ENCODE measurements at regions not wholly inside any gene's neighbourhood (a gene's known extent, or its start where the extent isn't known, plus 50 kb on each side); places are given as distances from the start of the nearest gene placed in this dataset.
A peak's percentile ranks its signal among the peaks of the same experiment; 100 is the strongest.

GRCh38 chr10:117688358-117688757 is 145.8 kb downstream of the EMX2 start:
- Histone ChIP-seq H3K4me2 (replicated peaks; ENCODE audit: extremely low read depth, low read length, poor library complexity, severe bottlenecking) (no peak overlapping the region), H3K9ac (ENCODE audit: insufficient read depth, low read length, poor library complexity, severe bottlenecking) (no peak overlapping the region), H3K79me2 (ENCODE audit: insufficient read depth, low read length) (no peaks in the 10 kb centered on the region), H3K27ac (ENCODE audit: low read depth in 1 of 2, low read length in 2 of 2) (no peak overlapping the region), H3K4me1 (ENCODE audit: control insufficient read depth in 1 of 2, insufficient read depth in 2 of 2, low read length in 2 of 2) (no peaks in the 10 kb centered on the region), H2AFZ (ENCODE audit: insufficient read depth, low read depth, low read length, poor library complexity, severe bottlenecking) (no peak overlapping the region), H3K27me3 (ENCODE audit: control insufficient read depth in 2 of 2, insufficient read depth in 2 of 2, low read length in 2 of 2) (no peaks in the 10 kb centered on the region), H3K4me3 (replicated peaks in 1 of 3; ENCODE audit: low read depth in 2 of 3, low read length in 3 of 3) (no peak overlapping the region), H3K36me3 (replicated peaks in 1 of 2; ENCODE audit: control insufficient read depth in 1 of 2, insufficient read depth in 2 of 2, low read length in 2 of 2) (no peaks in the 10 kb centered on the region), H3K9me3 (replicated peaks in 1 of 2; ENCODE audit: control insufficient read depth in 1 of 2, insufficient read depth in 1 of 2, low read length in 2 of 2) (no peaks in the 10 kb centered on the region), H4K20me1 (ENCODE audit: insufficient read depth, low read length) (no peaks in the 10 kb centered on the region)
- peaks cover 4 to 15% (median 10%) of the 10 kb centered on the region in 3 donors for H3K27me3 Mint-ChIP-seq (ENCODE audit: low read depth in 3 of 3)
- no CpG with 5 or more reads among the region's 3 CpGs for WGBS (ENCODE audit: insufficient coverage)
- H3K9me3 Mint-ChIP-seq = peaks cover 0 to 2% (median 0%) of the 10 kb centered on the region in 7 donors
- intact Hi-C loops (cut with micrococcal nuclease) = no loop called here
- H3K27ac Mint-ChIP-seq = no peak overlapping the region
- no peaks in the 10 kb centered on the region for H3K4me1 Mint-ChIP-seq
- no peak for TF ChIP-seq CTCF (IDR thresholded peaks at IDR 0.05)
- H3K4me3 Mint-ChIP-seq = peak overlapping the region in 1 of 2 donors; percentile 10
- no peaks in the 10 kb centered on the region for H3K36me3 Mint-ChIP-seq
- no peak for DNase-seq

- H3K27ac ChIP-seq (ENCODE audit: low read depth in 1 of 2, low read length in 2 of 2) = no peak overlapping the region
- intact Hi-C loops (cut with micrococcal nuclease) = no loop called here
- no peak overlapping the region for H3K4me2 ChIP-seq (replicated peaks; ENCODE audit: extremely low read depth, low read length, poor library complexity, severe bottlenecking)
- WGBS (ENCODE audit: insufficient coverage) = 100% methylated on average over 1 of the region's 5 CpGs
- H3K27me3 ChIP-seq (ENCODE audit: control insufficient read depth in 2 of 2, insufficient read depth in 2 of 2, low read length in 2 of 2) = no peaks in the 10 kb centered on the region
- H3K36me3 Mint-ChIP-seq = no peaks in the 10 kb centered on the region
- no peaks in the 10 kb centered on the region for H3K79me2 ChIP-seq (ENCODE audit: insufficient read depth, low read length)
- no peaks in the 10 kb centered on the region for H4K20me1 ChIP-seq (ENCODE audit: insufficient read depth, low read length)
- H3K4me1 ChIP-seq (ENCODE audit: control insufficient read depth in 1 of 2, insufficient read depth in 2 of 2, low read length in 2 of 2) = no peaks in the 10 kb centered on the region
- no peaks in the 10 kb centered on the region for H3K9me3 ChIP-seq (replicated peaks in 1 of 2; ENCODE audit: control insufficient read depth in 1 of 2, insufficient read depth in 1 of 2, low read length in 2 of 2)
- DNase-seq = no peak
- H3K27me3 Mint-ChIP-seq (ENCODE audit: low read depth in 3 of 3) = peaks cover 5 to 13% (median 10%) of the 10 kb centered on the region in 3 donors
- H3K9ac ChIP-seq (ENCODE audit: insufficient read depth, low read length, poor library complexity, severe bottlenecking) = no peak overlapping the region
- no peak overlapping the region for H2AFZ ChIP-seq (ENCODE audit: insufficient read depth, low read depth, low read length, poor library complexity, severe bottlenecking)
- no peaks in the 10 kb centered on the region for H3K36me3 ChIP-seq (replicated peaks in 1 of 2; ENCODE audit: control insufficient read depth in 1 of 2, insufficient read depth in 2 of 2, low read length in 2 of 2)
- no peak overlapping the region for H3K4me3 Mint-ChIP-seq
- H3K27ac Mint-ChIP-seq = no peak overlapping the region
- no peak for TF ChIP-seq CTCF (IDR thresholded peaks at IDR 0.05)
- no peaks in the 10 kb centered on the region for H3K4me1 Mint-ChIP-seq
- no peak overlapping the region for H3K4me3 ChIP-seq (replicated peaks in 1 of 3; ENCODE audit: low read depth in 2 of 3, low read length in 3 of 3)
- peaks cover 0 to 2% (median 0%) of the 10 kb centered on the region in 7 donors for H3K9me3 Mint-ChIP-seq
Measured at GRCh38 chr10:117689566-117689965, 147.0 kb downstream of the EMX2 start.

Data from CD14-positive monocyte (primary cell).